C4-2B (cell line): ENCODE measurements at regions not wholly inside any gene's neighbourhood (a gene's known extent, or its start where the extent isn't known, plus 50 kb on each side); places are given as distances from the start of the nearest gene placed in this dataset.

Source experiments
- ZFX ChIP-seq: fragments of 450-650 bp; IDR thresholded peaks from 2 replicates; pipeline ENCODE4 v1.6.1; 2017
- TF ChIP-seq, protein P1 (sequence below): fragments of 450-650 bp; conservative IDR thresholded peaks from 2 replicates; pipeline ENCODE4 v1.5.1; 2017; ENCODE audit warnings: mild to moderate bottlenecking

DNA sequence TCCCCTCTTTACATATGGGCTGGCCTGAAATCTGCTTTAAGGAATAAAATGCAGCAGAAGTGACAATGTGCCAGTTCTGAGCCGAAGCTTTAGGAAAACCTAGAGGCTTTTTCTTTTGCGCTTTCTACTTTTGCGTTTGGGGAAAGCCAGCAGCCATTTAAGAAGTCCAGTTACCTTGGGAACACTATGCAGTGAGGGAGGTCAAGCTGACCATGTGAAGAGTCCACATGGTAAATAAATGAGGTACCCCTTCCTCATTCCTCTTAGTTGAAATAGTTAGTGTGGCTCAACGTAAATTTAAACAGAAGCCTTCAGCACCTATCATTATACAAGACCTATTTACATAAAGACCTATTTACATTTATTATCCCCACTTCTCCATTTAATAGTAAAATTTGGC, 78.5 kb downstream of the TFPI2 start:
- TF ChIP-seq, protein P1, sequence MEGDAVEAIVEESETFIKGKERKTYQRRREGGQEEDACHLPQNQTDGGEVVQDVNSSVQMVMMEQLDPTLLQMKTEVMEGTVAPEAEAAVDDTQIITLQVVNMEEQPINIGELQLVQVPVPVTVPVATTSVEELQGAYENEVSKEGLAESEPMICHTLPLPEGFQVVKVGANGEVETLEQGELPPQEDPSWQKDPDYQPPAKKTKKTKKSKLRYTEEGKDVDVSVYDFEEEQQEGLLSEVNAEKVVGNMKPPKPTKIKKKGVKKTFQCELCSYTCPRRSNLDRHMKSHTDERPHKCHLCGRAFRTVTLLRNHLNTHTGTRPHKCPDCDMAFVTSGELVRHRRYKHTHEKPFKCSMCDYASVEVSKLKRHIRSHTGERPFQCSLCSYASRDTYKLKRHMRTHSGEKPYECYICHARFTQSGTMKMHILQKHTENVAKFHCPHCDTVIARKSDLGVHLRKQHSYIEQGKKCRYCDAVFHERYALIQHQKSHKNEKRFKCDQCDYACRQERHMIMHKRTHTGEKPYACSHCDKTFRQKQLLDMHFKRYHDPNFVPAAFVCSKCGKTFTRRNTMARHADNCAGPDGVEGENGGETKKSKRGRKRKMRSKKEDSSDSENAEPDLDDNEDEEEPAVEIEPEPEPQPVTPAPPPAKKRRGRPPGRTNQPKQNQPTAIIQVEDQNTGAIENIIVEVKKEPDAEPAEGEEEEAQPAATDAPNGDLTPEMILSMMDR = no peak
- TF ChIP-seq ZFX = no peak
